ENCODE measurements at regions not wholly inside any gene's neighbourhood (a gene's known extent, or its start where the extent isn't known, plus 50 kb on each side); places are given as distances from the start of the nearest gene placed in this dataset.

DNA sequence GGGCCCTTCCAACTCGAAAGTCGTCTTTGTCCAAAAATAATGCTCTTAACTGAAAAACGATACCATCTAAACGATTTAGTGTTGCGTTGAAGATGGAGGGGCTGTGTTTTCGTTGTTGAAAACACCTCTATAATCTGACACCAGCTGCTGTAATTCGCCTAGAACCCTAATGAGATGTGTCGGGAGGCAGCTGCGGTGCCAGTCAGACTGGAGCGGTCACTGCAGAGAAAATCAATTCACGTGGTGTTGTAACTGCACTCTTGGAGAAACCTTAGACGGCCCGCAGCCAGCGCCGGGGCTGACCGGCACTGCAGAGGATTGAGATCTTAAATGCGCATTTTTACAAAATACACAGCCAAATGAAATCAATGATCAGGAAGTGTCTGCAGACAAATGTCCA lies 339.1 kb downstream of the ZNF536 start:
- no peaks in the 10 kb centered on the region for H3K36me3 ChIP-seq
- TF ChIP-seq, protein P1, sequence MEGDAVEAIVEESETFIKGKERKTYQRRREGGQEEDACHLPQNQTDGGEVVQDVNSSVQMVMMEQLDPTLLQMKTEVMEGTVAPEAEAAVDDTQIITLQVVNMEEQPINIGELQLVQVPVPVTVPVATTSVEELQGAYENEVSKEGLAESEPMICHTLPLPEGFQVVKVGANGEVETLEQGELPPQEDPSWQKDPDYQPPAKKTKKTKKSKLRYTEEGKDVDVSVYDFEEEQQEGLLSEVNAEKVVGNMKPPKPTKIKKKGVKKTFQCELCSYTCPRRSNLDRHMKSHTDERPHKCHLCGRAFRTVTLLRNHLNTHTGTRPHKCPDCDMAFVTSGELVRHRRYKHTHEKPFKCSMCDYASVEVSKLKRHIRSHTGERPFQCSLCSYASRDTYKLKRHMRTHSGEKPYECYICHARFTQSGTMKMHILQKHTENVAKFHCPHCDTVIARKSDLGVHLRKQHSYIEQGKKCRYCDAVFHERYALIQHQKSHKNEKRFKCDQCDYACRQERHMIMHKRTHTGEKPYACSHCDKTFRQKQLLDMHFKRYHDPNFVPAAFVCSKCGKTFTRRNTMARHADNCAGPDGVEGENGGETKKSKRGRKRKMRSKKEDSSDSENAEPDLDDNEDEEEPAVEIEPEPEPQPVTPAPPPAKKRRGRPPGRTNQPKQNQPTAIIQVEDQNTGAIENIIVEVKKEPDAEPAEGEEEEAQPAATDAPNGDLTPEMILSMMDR (IDR thresholded peaks at IDR 0.05): no peak
- H3K27ac ChIP-seq: no peak overlapping the region
- no peaks in the 10 kb centered on the region for H3K4me1 ChIP-seq
- no peak for DNase-seq
- H3K4me3 ChIP-seq: no peak overlapping the region
- no peaks in the 10 kb centered on the region for H3K9me3 ChIP-seq
- peaks cover 5% of the 10 kb centered on the region for H3K27me3 ChIP-seq (ENCODE audit: low read depth)
- ATAC-seq: no peak
- intact Hi-C loops (cut with DNase I): no loop called here

DNA sequence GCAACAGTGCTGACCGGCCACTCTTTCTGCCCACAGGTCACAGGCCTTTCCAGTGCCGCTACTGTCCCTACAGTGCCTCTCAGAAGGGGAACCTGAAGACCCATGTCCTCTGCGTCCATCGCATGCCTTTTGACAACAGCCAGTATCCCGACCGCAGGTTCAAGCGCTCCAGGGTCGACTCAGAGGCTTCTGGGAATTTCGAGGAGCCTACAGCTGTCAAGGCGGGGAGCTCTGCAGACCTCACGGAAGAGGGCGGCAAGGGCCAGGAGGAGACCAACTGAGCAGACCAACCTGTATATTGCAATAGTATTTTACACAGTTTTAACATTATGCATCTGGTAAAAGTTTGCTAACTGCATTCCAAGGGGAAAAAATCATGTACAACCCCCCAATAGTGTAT lies 338.5 kb downstream of the ZNF536 start:
- TF ChIP-seq, protein P1 (IDR thresholded peaks at IDR 0.05): no peak
- ATAC-seq: no peak
- intact Hi-C loops (cut with DNase I): no loop called here
- DNase-seq: no peak
- H3K4me1 ChIP-seq: no peaks in the 10 kb centered on the region
- no peaks in the 10 kb centered on the region for H3K36me3 ChIP-seq
- no peaks in the 10 kb centered on the region for H3K9me3 ChIP-seq
- no peak overlapping the region for H3K4me3 ChIP-seq
- H3K27ac ChIP-seq: no peak overlapping the region
- peaks cover 5% of the 10 kb centered on the region for H3K27me3 ChIP-seq (ENCODE audit: low read depth)

DNA sequence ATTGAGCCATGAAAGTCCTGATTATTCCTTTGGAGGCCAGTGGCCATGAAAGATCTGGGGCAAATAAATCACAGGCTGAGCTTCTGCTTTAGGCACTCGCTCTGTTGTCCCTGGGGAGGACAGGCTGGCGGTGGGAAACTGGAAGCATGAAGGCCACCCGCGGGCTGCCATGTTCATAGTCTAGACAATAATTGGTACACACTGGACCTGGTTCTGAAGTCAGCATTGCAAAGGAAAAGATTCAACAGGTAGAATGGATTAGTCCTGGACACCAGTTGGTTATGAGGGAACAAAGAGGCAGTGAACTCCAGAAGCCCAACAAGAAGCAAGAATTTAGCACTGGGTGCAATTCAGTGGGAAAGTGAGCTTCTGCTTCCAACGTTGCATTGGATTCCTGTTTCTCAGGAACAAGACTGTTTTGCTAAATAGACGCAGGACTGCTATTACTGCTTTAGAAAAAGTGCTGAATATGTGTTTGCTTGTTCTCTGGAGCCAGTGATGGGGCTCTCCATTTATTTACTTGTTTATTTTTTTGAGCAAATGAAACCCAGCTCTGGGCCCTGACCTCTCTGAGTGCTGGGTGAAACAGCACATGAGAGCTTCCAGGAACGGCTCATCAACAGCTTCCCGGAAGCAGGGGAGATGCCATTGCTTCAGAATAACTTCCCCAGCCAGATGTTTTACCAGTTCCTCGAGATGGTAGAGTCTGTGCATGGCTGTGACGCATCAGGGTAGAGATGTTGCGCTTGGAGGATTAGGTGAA lies 336.4 kb downstream of the ZNF536 start:
- ATAC-seq: no peak
- no peaks in the 10 kb centered on the region for H3K4me1 ChIP-seq
- no peaks in the 10 kb centered on the region for H3K36me3 ChIP-seq
- TF ChIP-seq, protein P1 (IDR thresholded peaks at IDR 0.05): no peak
- no peak for DNase-seq
- no peak overlapping the region for H3K27ac ChIP-seq
- H3K27me3 ChIP-seq (ENCODE audit: low read depth): peaks cover 5% of the 10 kb centered on the region
- H3K9me3 ChIP-seq: no peaks in the 10 kb centered on the region
- H3K4me3 ChIP-seq: no peak overlapping the region
- intact Hi-C loops (cut with DNase I): no loop called here

DNA sequence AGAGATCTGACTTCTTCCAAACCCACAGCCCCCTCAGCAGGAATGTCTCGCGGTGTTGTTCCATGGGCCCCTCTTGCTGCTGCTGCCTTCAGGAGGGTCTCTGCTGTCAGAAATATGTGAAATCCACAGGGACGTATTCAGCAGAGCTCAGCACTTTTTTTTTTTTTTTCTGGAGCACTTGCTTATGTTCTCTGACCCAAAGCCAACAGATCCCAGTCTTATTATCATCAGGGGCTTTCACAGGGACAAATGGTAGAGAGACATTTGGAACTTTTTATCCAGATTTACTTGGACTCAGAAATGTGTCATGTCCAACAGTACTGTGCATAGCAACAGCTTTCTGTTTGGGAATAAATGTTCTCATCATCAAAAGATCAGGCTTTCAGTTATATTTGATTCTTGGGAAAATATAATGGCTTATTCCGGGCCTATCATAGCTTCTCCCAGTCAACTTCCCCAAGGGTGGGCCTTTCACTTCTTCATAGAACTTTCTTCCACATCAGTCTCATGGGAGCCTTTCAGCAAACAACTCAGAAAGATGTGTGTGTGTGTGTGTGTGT lies 332.7 kb downstream of the ZNF536 start:
- no peaks in the 10 kb centered on the region for H3K9me3 ChIP-seq
- TF ChIP-seq, protein P1 (IDR thresholded peaks at IDR 0.05): no peak
- no peak overlapping the region for H3K27ac ChIP-seq
- no peak overlapping the region for H3K4me3 ChIP-seq
- no peak for ATAC-seq
- intact Hi-C loops (cut with DNase I): no loop called here
- DNase-seq: no peak
- no peaks in the 10 kb centered on the region for H3K36me3 ChIP-seq
- no peaks in the 10 kb centered on the region for H3K4me1 ChIP-seq
- H3K27me3 ChIP-seq (ENCODE audit: low read depth): no peaks in the 10 kb centered on the region

DNA sequence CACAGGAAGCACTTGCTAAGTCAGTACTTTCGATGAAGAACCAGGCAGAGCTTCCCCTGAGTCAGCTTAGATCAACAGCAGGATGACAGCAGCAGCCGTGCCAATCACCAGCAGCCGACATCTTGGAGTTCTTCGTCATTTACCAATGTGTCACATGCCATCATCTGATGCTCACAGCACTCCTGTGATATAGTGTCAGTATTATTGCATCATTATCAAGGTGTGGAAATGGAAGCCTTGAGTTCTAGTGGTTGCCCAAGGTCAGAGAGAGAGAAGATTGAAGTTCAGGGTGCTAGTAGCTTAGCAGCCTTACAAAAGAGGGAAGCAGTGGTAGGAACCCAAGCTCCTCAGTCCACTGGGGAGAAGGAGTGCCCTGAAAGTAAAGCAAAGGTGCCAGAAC lies 331.5 kb downstream of the ZNF536 start:
- intact Hi-C loops (cut with DNase I): no loop called here
- no peak overlapping the region for H3K27ac ChIP-seq
- no peaks in the 10 kb centered on the region for H3K9me3 ChIP-seq
- no peaks in the 10 kb centered on the region for H3K36me3 ChIP-seq
- TF ChIP-seq, protein P1 (IDR thresholded peaks at IDR 0.05): no peak
- no peaks in the 10 kb centered on the region for H3K4me1 ChIP-seq
- H3K27me3 ChIP-seq (ENCODE audit: low read depth): no peaks in the 10 kb centered on the region
- no peak overlapping the region for H3K4me3 ChIP-seq
- DNase-seq: no peak
- no peak for ATAC-seq
